KMS-11 (cell line): ENCODE measurements at regions not wholly inside any gene's neighbourhood (a gene's known extent, or its start where the extent isn't known, plus 50 kb on each side); places are given as distances from the start of the nearest gene placed in this dataset.

ENCODE experiments used
- H2AFZ ChIP-seq: fragments of 200-600 bp; sonication (generic); 2 replicates; pipeline ENCODE4 v1.6.1; 2016; ENCODE audit warnings: antibody characterized with exemption, mixed run types, low read depth
- H3K27ac ChIP-seq: fragments of 200-600 bp; sonication (generic); 2 replicates; pipeline ENCODE4 v1.6.1; 2016; ENCODE audit warnings: mild to moderate bottlenecking, mixed run types
- H3K27me3 ChIP-seq: fragments of 200-600 bp; sonication (generic); 2 replicates; pipeline ENCODE4 v1.6.1; 2017; ENCODE audit warnings: mild to moderate bottlenecking, low read depth, mixed run types, moderate library complexity; ENCODE audit not compliant: insufficient read depth
- H3K36me3 ChIP-seq: fragments of 200-600 bp; sonication (generic); 2 replicates; pipeline ENCODE4 v1.6.1; 2017; ENCODE audit warnings: mild to moderate bottlenecking, mixed run types; ENCODE audit not compliant: insufficient read depth
- H3K4me1 ChIP-seq: fragments of 200-600 bp; sonication (generic); 2 replicates; pipeline ENCODE4 v1.6.1; 2016; ENCODE audit warnings: mild to moderate bottlenecking, low read depth, mixed run types; ENCODE audit not compliant: poor library complexity, severe bottlenecking
- H3K4me2 ChIP-seq: fragments of 200-600 bp; sonication (generic); 2 replicates; pipeline ENCODE4 v1.7.0; 2016; ENCODE audit warnings: mild to moderate bottlenecking, mixed run types
- H3K4me3 ChIP-seq: fragments of 200-600 bp; sonication (generic); IDR thresholded peaks from 2 replicates; pipeline ENCODE4 v1.6.1; 2017; ENCODE audit warnings: low read depth, low read length, mixed read lengths; ENCODE audit not compliant: insufficient read depth
- H3K79me2 ChIP-seq: fragments of 200-600 bp; sonication (generic); 2 replicates; pipeline ENCODE4 v1.6.1; 2016; ENCODE audit warnings: low read depth, mixed run types; ENCODE audit not compliant: insufficient read depth
- H3K9ac ChIP-seq: fragments of 200-600 bp; sonication (generic); 2 replicates; pipeline ENCODE4 v1.6.1; 2016; ENCODE audit warnings: mild to moderate bottlenecking, mixed run types
- H4K20me1 ChIP-seq: fragments of 200-600 bp; sonication (generic); 2 replicates; pipeline ENCODE4 v1.6.1; 2016; ENCODE audit warnings: mild to moderate bottlenecking, mixed run types; ENCODE audit not compliant: insufficient read depth
- TF ChIP-seq, protein P1 (sequence below): fragments of 200-600 bp; sonication (generic); conservative IDR thresholded peaks from 2 replicates; pipeline ENCODE4 v1.6.1; 2017; ENCODE audit warnings: low read depth, mild to moderate bottlenecking, antibody characterized with exemption, low read length, moderate library complexity, mixed read lengths

DNA sequence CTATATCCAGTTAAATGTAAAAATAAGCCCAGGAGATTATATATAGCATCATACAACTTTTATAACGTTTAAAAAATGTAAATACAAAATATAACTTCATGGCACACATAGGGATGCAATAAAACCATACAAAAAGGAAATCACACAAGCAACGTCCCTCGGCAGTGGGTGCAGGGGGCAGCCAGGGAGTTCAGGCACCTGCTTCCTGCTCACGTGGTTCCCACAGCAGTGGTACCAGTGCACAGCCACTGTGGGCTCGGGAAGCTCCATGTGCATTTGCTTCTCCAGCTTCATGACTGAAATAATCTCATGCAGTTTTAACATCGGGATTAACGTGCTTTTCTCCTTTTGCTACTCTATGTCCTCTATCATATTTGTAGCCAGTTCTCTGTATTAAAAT lies 255.5 kb upstream of the CXCL12 start:
- Histone ChIP-seq H3K79me2 (no peaks in the 10 kb centered on the region), H3K36me3 (no peaks in the 10 kb centered on the region), H3K9ac (no peak overlapping the region), H3K27ac (no peak overlapping the region), H2AFZ (no peak overlapping the region), H4K20me1 (no peaks in the 10 kb centered on the region), H3K4me1 (no peaks in the 10 kb centered on the region), H3K4me3 (no peak overlapping the region), H3K4me2 (no peak overlapping the region), H3K27me3 (no peaks in the 10 kb centered on the region)
- TF ChIP-seq, protein P1, sequence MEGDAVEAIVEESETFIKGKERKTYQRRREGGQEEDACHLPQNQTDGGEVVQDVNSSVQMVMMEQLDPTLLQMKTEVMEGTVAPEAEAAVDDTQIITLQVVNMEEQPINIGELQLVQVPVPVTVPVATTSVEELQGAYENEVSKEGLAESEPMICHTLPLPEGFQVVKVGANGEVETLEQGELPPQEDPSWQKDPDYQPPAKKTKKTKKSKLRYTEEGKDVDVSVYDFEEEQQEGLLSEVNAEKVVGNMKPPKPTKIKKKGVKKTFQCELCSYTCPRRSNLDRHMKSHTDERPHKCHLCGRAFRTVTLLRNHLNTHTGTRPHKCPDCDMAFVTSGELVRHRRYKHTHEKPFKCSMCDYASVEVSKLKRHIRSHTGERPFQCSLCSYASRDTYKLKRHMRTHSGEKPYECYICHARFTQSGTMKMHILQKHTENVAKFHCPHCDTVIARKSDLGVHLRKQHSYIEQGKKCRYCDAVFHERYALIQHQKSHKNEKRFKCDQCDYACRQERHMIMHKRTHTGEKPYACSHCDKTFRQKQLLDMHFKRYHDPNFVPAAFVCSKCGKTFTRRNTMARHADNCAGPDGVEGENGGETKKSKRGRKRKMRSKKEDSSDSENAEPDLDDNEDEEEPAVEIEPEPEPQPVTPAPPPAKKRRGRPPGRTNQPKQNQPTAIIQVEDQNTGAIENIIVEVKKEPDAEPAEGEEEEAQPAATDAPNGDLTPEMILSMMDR = no peak

DNA sequence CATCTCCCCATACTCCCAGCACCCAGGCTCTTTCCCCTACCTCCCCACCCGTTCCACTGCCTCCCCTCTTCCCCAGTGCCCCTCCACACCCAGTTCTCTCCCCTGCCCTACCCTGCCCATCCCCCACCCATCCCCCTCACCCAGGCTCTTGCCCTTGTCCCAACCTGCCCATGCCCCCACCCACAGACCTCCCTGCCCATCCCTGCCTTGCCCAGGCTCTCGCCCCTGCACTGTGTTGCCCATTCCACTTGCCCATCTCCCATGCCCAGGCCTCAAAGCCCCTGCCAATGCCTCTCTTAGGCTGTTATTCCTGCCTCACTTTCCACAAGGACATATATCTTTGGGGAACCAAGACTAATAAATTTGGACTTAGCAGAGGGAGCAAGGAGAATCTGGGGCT lies 262.6 kb upstream of the CXCL12 start:
- H2AFZ ChIP-seq = no peak overlapping the region
- no peak overlapping the region for H3K27ac ChIP-seq
- H4K20me1 ChIP-seq = no peaks in the 10 kb centered on the region
- no peaks in the 10 kb centered on the region for H3K4me1 ChIP-seq
- no peaks in the 10 kb centered on the region for H3K79me2 ChIP-seq
- no peaks in the 10 kb centered on the region for H3K27me3 ChIP-seq
- H3K9ac ChIP-seq = no peak overlapping the region
- H3K4me3 ChIP-seq = no peak overlapping the region
- TF ChIP-seq, protein P1 = no peak
- H3K4me2 ChIP-seq = no peak overlapping the region
- no peaks in the 10 kb centered on the region for H3K36me3 ChIP-seq

DNA sequence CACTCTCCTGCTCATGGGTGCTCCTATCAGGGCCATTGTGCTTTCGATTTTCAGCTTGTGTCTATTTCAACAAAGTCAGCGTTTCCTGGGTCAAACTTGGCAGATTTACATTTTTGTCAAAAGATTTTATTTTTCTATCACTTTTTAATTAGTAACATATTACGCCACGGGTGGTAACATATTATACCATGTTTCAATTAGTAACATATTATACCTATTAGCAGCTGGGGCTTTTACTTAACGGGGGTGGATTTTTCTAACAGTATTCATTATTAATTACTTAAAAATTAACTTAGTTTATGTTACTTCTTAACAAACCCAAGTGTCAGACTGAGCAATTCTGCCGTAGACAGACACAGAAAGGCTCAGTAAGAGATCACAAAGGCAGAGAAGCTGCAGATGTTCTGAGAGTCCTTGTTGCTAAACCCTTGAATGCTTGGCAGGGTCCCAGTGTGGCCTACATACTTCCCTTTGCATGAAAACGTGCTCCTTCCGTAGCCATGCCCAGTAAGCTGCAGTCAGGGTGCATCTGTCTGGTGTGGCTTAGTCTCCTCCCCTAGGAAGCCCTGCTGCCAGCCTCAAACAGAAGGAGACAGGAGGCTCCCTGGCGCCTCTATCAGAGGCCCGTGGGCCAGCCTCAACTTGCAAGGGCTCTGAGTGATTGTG lies 263.1 kb upstream of the CXCL12 start:
- Histone ChIP-seq H3K79me2 (no peaks in the 10 kb centered on the region), H3K27me3 (no peaks in the 10 kb centered on the region), H3K36me3 (no peaks in the 10 kb centered on the region), H3K4me2 (no peak overlapping the region), H3K27ac (no peak overlapping the region), H3K9ac (no peak overlapping the region), H2AFZ (no peak overlapping the region), H4K20me1 (no peaks in the 10 kb centered on the region), H3K4me1 (no peaks in the 10 kb centered on the region), H3K4me3 (no peak overlapping the region)
- TF ChIP-seq, protein P1 = no peak

DNA sequence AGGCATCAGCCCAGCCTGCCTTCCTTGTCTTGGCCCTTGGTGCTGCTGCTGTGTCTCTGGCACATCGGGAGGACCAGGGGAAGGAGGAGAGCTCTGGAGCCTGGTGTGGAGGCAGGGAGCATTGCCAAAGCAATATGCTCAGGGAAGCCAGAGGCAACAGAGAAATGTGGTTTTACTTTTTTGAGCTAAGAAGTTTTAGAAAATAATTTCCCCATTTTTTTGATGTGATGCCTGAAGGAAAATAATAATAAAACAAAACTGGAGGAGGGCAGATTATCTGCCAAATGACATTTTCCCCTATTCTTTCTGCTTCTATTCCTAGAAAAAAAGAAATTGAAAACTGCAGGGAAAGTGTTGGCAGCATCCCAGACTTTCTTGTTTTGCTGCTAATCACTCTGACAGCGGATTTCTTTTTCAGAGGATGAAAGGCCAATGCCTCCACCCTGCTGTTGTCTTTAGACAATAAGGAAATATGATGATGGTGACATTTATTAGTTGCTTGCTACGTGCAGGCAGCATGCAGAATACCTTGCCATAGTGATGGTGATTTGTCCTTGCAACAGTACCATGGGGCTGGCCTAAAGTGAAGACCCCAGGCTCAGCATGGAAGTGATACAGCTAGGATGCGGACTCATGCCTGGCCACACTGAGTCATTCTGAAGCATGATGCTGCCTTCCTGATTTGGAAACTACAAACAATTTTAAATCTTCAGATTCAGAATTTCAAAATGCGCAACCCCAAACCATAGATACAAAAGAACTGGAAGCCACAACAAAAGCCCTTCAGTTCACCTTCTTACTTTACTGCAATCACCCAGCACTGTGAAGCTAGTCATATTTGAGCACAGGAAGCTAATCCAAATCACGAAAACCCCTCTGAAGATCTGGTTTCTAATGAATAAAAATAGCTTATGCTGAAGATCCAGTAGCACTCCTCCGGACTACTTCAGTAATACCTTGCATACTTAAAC lies 260.2 kb upstream of the TMEM72 start:
- Histone ChIP-seq H3K4me3 (no peak overlapping the region), H3K9ac (no peak overlapping the region), H2AFZ (no peak overlapping the region), H3K27ac (no peak overlapping the region), H3K4me1 (no peaks in the 10 kb centered on the region), H3K36me3 (no peaks in the 10 kb centered on the region), H3K79me2 (no peaks in the 10 kb centered on the region), H3K27me3 (no peaks in the 10 kb centered on the region), H3K4me2 (no peak overlapping the region), H4K20me1 (no peaks in the 10 kb centered on the region)
- TF ChIP-seq, protein P1 = no peak
